NCI-H69 (cell line): ENCODE measurements at regions not wholly inside any gene's neighbourhood (a gene's known extent, or its start where the extent isn't known, plus 50 kb on each side); places are given as distances from the start of the nearest gene placed in this dataset.

Experiments used
- DNase-seq: peaks from one replicate; lab custom pipeline; 2025; lab: John Stamatoyannopoulos, UW

GRCh38 chr21:15370462-15370975, 305.7 kb upstream of the NRIP1 start:
- DNase-seq, result no peak

DNA sequence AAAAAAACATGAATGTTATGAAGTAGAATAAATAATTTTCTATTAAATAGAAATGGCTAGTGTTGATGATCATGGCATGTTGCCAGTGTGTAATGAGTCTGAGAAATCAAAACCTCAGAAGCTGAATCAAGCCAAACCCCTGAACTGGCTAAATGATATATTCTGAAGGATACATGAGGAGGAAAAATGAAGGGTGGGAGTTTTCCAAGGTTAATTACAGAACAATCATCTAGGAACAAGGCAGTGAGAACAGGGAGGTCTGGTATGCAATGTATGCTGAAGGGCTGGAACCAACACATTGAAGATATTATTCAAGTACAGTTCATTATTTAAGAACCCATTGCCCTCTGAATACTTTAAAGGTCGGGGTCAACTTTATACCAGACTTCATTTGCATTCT, 309.1 kb upstream of the NRIP1 start:
- peak; percentile 10 for DNase-seq

DNA sequence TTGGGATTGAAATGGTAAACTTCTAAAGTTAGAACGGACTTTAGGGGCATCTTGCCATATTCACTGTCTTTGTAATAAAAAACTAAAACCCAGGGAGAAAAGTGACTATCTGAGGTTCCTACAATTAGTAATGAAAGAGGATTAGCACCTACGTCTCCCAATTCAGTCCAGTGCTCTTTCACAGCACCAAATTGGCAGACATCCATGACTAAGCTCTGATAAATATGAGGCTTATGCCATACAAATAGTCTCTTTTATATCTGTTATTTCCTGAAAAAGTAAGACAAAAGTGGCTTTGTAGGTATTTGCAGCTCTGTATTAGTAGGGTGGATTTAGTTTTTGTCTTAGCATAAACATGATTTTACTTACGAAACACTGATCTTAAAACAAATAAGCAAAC, 315.0 kb upstream of the NRIP1 start:
- DNase-seq, result no peak

DNA sequence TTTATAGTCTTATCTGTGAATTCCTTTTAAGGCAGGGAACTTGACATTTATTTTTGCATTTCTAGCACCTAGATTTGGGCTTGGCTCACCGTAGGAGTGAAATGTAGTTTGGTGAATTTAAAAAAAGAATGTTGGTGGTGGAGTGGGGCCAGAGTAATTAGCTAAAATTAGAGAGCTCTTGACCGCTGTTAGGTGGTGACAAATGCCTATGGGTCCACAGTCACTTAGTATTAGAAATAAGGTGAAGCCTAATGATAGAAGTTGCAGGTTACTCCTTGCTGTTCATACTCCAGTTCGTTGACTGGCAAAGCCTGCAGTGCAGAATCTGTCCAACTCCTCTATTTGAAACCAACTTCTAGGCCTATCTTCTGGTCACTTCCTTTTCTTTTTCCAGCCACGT, 318.8 kb upstream of the NRIP1 start:
- DNase-seq, result no peak

DNA sequence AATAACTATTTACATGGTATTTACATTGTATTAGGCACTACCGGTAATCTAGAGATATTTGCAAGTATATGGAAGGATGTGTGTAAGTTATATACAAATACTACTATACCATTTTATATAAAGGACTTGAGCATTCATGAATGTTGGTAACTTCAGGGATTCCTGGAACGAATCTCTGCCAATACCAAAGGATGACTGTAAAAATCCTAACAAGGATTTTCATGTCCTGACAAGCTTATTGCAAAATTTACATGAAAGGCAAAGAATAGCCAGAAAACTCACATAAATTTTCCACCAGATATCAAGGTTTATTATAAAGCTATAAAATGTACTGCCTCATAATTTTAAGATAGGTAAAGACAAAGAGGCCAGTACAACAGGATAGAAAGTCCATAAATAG, 325.2 kb upstream of the NRIP1 start:
- DNase-seq, result no peak

GRCh38 chr21:15397258-15397657, 332.5 kb upstream of the NRIP1 start:
- peak; percentile 38 for DNase-seq

DNA sequence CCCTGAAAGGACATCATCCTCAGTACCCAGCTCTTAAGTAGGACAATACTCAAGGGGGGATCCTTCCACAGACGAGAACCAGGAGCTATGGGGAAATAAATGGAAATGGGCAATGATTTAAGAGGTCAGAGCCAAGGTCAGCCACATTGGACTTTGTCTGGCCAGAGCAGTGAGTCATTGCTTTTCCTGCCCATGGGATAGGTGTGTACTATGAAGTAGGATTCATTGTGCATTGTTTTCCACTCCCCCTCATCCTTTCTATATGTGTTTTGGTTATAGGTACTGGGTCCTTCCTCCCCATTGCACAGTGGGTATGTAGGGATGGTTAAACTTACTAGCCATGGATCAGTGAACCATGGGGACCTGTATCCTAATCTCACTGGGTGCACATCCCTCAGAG, 328.9 kb upstream of the USP25 start:
- no peak for DNase-seq

DNA sequence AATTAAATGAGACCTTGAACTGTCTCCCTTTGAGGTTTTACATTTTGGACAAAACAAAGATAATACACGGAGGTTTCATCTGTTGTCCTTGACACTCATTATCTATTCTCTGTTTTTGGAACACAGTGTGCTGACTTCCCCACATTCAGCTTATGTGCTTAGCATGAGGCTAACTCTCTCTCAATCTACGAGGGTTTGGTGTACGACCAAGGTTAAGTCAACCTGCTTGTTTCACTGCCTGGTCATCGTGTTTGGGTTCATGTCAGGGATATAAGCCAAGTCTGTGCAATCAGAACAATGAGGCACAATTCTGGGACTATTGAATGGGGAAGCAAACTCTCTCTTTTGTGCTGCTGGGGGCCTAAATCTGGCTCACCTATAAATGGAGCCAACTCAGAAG, 328.5 kb upstream of the USP25 start:
- no peak for DNase-seq

DNA sequence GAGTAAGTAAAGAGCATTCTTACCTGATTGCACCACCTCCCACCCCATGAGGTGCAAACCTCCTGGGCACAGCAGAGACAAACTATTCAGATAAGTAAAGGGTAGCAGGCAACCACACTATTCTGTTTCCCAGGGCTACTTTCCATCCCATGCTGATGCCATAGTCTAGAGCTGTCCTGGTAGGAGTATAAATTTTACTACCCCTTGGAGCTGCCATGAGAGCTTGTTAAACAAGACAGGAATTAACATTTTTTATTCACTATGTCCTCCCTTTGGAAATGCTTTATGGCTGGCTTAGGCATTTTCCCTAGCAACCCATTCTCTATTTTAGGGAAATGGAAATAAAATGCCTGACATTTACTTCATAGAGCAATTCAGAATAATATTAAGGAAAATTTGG, 324.6 kb upstream of the USP25 start:
- no peak for DNase-seq

- DNase-seq, result no peak
These were observed 323.0 kb upstream of the USP25 start for GRCh38 chr21:15406791-15407190.

DNA sequence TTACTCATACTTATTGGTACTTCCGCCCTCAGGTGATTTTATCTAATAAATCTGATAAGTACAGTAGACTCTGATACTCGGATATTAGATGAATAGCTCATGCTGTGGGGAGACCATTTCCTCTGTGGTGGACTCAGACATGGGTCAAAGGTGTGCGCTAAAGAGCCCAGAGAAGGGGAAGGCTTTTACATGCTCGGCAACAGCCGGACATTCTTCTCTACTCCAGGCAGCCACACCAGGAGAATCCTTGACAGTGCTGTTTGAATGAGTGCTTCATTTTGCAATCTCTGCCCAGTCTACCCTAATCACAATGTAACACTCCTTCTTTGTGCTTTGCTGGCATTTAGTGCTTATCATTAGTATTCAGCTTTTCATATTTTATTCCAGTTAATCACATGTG, 322.2 kb upstream of the USP25 start:
- no peak for DNase-seq

DNA sequence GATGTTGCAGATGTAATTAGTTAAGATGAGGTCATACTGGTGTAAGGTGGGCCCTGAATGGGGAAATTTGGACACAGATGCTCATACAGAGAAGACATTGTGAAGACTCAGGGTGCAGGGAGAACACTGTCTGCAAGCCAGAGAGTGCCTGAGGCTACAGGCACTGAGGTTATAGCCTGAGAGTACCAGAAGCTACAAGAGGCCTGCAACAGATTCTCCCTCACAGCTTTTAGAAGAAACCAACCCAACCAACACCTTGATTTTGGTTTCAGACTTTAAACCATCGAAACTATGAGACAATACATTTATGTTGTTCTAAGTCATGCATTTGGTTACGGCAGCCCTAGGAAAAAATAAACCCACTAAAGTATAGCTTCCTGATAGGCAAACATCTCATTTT, 321.7 kb upstream of the USP25 start:
- peak; percentile 9 for DNase-seq

DNA sequence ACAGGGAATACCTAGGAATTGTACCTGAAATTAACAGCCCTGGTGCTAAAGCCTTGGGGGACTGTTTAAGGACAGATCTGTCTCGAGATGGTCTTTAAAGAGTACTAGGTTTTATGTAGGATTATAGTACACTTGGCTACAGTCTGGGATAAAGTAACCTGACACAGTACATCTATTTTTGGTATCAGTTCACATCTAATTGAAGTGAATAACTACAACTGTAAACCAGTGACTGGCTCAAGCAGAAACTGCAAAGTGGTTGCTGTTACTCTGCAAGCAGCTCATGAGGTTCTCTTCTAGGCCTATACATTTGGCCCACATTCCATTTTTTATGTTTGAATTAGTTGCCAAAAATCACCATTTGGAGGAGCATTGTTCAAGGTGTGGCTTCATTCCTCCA, 320.8 kb upstream of the USP25 start:
- DNase-seq, result no peak

DNA sequence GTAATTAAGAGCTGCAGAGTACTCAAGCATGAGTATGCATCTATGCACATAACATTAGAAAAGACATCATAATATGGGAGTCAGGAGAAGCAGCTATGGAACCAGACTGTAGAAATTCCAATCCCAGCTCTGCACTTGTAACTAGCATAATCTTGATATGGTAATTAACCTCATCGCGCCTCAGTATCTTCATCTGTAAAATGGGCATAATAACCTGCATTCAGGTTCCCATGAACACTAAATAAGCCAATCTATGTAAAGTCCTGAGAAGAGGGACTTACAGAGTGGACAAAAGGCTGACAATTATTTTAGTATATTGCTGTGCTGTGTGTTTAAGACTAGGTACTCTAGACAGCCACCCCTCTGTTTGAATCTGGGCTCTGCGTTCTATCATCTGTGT, 318.9 kb upstream of the USP25 start:
- DNase-seq, result no peak

GRCh38 chr21:15414057-15414456, 315.7 kb upstream of the USP25 start:
- DNase-seq, result no peak

DNA sequence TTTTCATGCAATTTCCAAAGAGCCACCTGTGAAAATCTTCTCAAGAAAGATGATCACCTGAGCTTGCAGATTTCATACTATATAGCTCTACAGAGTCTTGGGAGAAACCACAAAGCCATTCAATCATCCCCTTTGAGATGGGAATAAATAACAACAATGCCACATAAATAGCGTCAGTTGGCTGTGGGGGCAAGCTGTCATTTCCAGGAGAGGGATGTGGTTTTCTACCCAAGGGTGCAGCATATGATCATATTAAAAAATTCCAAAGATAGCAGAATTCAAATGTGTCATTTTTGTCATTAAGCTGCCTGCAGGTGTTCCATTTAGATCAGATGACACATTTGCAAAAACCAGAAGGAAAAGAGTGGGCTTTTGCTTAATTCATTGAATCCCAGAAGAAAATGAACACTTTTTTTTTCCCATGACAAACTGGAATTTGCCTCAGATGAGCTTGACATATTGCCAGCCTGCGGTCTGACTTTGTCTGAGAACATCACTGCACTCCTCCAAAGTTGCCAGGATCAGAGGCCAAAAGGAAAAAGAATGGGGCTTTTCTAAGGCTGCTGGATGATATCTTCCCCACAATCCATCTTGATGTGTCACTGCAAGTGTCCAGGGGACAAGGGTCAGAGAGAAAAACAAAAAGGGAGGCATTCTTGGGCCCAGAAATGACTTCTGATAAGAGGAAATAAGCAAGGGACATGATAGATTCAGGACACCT, 314.1 kb upstream of the USP25 start:
- no peak for DNase-seq

DNA sequence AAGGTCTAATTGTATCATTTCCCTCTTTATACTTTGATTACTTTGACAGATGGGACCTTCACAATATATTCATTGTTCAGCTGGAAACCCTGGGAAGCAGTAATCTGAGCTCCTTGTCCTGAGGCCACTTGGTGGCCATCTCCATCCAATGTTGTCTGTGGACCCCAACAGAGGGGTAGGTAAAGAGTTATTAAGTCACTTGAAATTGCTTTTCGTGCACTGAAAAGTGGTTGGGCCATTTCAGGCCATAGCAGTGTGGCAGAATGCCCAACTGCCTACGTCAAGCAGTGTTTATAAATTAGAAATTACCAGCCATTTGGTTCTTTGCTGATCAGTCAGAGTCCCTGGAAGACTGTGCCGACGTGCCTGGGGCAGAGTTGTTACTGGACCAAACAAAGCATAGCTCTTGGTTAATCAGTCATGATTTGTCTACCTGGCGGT, 308.3 kb upstream of the USP25 start:
- peak; percentile 97 for DNase-seq

GRCh38 chr21:15421947-15422346, 307.8 kb upstream of the USP25 start:
- DNase-seq, result no peak

GRCh38 chr21:15422783-15423182, 307.0 kb upstream of the USP25 start:
- peak; percentile 16 for DNase-seq

DNA sequence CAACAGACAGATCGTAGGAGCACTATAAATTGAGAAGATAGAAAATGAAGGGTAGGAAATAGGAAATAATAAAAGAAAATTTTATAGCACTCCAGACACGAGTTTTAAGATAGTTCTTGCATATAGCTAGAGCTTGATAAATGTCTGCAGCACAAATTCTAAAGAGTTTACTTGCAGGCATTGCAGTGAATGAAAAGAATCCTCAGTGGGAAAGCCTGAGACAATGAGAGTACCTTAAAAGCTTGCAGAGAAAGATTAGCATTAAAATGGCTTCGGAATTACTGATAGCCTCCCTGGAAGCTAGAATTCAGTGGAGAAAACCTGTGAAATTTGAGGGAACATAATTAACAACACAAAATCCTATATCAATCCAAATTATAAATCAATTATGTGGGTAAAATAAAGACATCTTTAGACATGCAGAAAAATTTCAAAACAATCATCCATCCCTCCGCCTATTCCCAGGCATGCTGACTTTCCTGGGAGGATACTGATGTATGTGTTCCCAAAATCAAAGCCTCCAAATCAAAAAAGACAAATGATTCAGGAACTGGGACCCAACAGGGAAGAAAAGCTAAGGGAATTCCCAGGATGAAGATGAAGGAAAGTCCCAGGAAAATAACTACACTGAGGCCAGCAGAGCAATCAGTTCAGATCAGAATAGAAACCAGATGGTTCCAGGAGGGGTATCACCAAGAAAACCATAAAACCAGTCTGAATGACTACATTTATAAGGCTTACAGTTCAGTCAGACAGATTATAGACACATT, 305.9 kb upstream of the USP25 start:
- no peak for DNase-seq

DNA sequence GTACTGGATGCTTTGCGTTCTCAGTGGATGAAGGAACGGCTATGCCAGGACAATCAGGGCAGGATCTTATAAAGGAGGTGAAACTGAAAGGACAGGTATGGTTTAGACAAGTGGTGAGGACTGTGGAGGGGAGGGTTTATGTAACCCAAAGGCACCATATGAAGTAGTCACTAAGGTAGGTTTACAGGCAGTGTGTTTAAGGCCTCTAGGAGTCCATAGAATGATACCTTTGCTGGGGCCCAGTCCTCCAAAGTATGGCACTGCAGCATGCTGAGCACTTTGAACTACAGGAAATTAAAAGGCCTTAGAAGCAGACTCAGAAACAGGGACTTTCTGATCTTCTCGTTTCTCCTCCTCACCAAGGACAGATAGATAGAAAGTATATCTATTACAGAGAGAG, 304.7 kb upstream of the USP25 start:
- no peak for DNase-seq

GRCh38 chr21:15430023-15430422, 299.8 kb upstream of the USP25 start:
- no peak for DNase-seq

GRCh38 chr21:15430577-15430976, 299.2 kb upstream of the USP25 start:
- no peak for DNase-seq

- DNase-seq, result no peak
These were observed 298.7 kb upstream of the USP25 start for GRCh38 chr21:15431053-15431452.
